Karpas-422 (cell line): ENCODE measurements at regions not wholly inside any gene's neighbourhood (a gene's known extent, or its start where the extent isn't known, plus 50 kb on each side); places are given as distances from the start of the nearest gene placed in this dataset.

Source experiments
- DNase-seq: peaks from one replicate; pipeline ENCODE4 v3.0.0-alpha.2; 2015
- H2AFZ ChIP-seq: fragments of 200-600 bp; sonication (generic); 2 replicates; pipeline ENCODE4 v1.6.1; 2014; ENCODE audit warnings: antibody characterized with exemption, low read length, mixed read lengths
- H3K27ac ChIP-seq: fragments of 200-600 bp; sonication (generic); 2 replicates; pipeline ENCODE4 v1.5.1; 2014; ENCODE audit warnings: mild to moderate bottlenecking, low read length, moderate library complexity
- H3K27me3 ChIP-seq: fragments of 200-600 bp; sonication (generic); 2 replicates; pipeline ENCODE4 v1.6.1; 2014; ENCODE audit warnings: low read length, mixed read lengths
- H3K36me3 ChIP-seq: fragments of 200-600 bp; sonication (generic); 2 replicates; pipeline ENCODE4 v1.6.1; 2014; ENCODE audit warnings: low read length, mixed read lengths; ENCODE audit not compliant: insufficient read depth
- H3K4me1 ChIP-seq: fragments of 200-600 bp; sonication (generic); 2 replicates; pipeline ENCODE4 v1.6.1; 2014; ENCODE audit warnings: mild to moderate bottlenecking, low read length, mixed read lengths
- H3K4me2 ChIP-seq: fragments of 200-600 bp; sonication (generic); 2 replicates; pipeline ENCODE4 v1.6.1; 2014; ENCODE audit warnings: low read length, low read depth, mild to moderate bottlenecking; ENCODE audit not compliant: poor library complexity, severe bottlenecking
- H3K4me3 ChIP-seq: fragments of 200-600 bp; sonication (generic); 2 replicates; pipeline ENCODE4 v1.5.1; 2014; ENCODE audit warnings: mild to moderate bottlenecking, antibody characterized with exemption, low read length, mixed read lengths
- H3K79me2 ChIP-seq: fragments of 200-600 bp; sonication (generic); 2 replicates; pipeline ENCODE4 v1.6.1; 2014; ENCODE audit warnings: mild to moderate bottlenecking, low read length, mixed read lengths
- H3K9ac ChIP-seq: fragments of 200-600 bp; sonication (generic); 2 replicates; pipeline ENCODE4 v1.6.0; 2014; ENCODE audit warnings: low read length
- H3K9me2 ChIP-seq: fragments of 200-600 bp; sonication (generic), shearing (Covaris generic); replicated peaks from 2 replicates; pipeline ENCODE4 v1.6.0; 2014; ENCODE audit warnings: mild to moderate bottlenecking, low read length, moderate library complexity; ENCODE audit not compliant: insufficient read depth
- H3K9me3 ChIP-seq: fragments of 300-700, 200-600 bp; sonication (generic); 2 replicates; pipeline ENCODE4 v1.6.1; 2014; ENCODE audit warnings: low read length, mixed read lengths
- H4K20me1 ChIP-seq: fragments of 200-600 bp; sonication (generic); 2 replicates; pipeline ENCODE4 v1.6.1; 2014; ENCODE audit warnings: mild to moderate bottlenecking, antibody characterized with exemption, low read length, low read depth; ENCODE audit not compliant: insufficient read depth

DNA sequence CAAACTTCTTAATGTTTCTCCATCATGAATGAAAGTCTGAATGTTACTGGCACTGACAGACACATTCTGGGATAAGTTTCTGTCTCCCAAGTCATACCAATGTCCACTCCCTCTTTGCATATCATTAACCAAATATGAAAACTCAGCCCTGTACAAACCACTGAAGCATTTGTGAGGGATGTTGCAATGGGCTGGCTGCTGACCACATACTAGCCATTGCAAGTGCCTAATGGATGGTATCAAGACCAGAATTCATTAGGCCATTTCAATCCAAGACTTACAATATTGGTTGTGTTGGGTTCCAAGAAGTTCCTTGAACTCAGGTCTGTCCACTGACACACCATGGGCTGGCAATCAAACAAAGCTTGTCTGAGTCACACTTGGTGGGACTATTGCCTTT is 73.8 kb downstream of the CBLN2 start:
- Histone ChIP-seq H3K36me3 (no peaks in the 10 kb centered on the region), H3K27ac (no peak overlapping the region), H3K9me3 (peaks cover 51% of the 10 kb centered on the region), H3K4me3 (no peak overlapping the region), H3K27me3 (no peaks in the 10 kb centered on the region), H3K4me1 (no peaks in the 10 kb centered on the region), H3K9ac (no peak overlapping the region), H4K20me1 (no peaks in the 10 kb centered on the region), H3K9me2 (no peaks in the 10 kb centered on the region), H3K4me2 (no peak overlapping the region), H3K79me2 (no peaks in the 10 kb centered on the region), H2AFZ (no peak overlapping the region)
- DNase-seq: no peak

DNA sequence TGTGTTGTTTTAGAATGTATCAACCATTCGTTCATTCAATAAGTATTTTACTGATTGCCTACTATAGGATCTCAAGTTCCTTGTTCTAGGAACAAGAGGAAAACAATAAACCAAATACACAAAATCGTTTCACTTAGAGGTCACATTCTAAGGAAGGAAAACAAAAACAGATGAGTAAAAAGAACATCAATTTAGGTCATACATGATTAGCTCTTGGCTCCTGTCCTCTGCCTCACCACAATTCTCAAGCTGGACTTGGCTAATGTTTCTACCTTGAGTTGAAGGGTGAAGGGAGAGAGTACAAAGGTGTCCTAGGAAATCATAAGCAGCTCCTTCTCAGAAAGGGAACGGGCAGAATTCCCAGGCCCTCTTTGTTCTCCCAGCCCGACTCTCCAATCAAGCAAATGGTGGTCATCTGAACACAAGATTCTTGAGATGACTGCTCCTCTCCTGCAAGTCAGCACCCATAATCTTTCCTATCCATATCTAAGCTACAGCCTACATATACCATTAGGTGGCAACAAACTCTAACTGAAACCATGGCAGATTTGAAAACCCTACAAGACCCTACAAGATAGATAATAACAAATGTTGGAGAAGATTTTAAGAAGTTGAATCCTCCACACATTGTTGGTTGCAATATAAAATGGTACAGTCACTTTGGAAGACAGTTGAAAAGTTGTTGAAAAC is 76.0 kb downstream of the CBLN2 start:
- Histone ChIP-seq H3K4me2 (no peak overlapping the region), H3K9ac (no peak overlapping the region), H3K27me3 (no peaks in the 10 kb centered on the region), H3K79me2 (no peaks in the 10 kb centered on the region), H3K36me3 (no peaks in the 10 kb centered on the region), H3K4me1 (no peaks in the 10 kb centered on the region), H3K4me3 (no peak overlapping the region), H3K27ac (no peak overlapping the region), H3K9me3 (peaks cover 42% of the 10 kb centered on the region), H2AFZ (no peak overlapping the region), H4K20me1 (no peaks in the 10 kb centered on the region), H3K9me2 (no peaks in the 10 kb centered on the region)
- DNase-seq: no peak

DNA sequence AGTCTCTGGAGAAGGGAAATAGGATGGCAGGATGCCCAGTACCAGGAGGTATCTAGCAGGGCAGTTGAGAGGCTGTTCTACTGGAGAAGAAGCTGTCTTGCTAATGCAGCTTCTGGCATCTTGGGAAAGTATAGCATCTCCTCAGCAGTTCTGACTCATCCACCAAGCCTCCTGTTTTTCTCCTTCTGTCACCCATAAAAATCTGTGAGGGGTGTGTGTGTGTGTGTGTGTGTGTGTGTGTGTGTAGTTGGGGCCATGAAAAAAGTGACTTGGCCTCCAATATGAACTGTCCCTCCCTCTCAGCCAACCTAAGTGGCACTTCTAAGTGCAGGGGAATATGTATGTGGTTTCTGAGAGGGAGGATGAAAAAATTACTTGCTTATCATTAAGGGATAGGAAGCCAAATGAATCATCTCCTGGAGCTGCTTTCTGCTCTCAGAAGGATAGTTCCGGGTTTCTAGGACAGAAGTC is 83.9 kb downstream of the CBLN2 start:
- Histone ChIP-seq H3K27me3 (no peaks in the 10 kb centered on the region), H3K4me3 (no peak overlapping the region), H3K4me1 (no peaks in the 10 kb centered on the region), H3K36me3 (no peaks in the 10 kb centered on the region), H3K4me2 (no peak overlapping the region), H3K9ac (no peak overlapping the region), H4K20me1 (no peaks in the 10 kb centered on the region), H3K9me3 (peaks cover 56% of the 10 kb centered on the region), H2AFZ (no peak overlapping the region), H3K79me2 (no peaks in the 10 kb centered on the region), H3K9me2 (no peaks in the 10 kb centered on the region), H3K27ac (no peak overlapping the region)
- DNase-seq: no peak

DNA sequence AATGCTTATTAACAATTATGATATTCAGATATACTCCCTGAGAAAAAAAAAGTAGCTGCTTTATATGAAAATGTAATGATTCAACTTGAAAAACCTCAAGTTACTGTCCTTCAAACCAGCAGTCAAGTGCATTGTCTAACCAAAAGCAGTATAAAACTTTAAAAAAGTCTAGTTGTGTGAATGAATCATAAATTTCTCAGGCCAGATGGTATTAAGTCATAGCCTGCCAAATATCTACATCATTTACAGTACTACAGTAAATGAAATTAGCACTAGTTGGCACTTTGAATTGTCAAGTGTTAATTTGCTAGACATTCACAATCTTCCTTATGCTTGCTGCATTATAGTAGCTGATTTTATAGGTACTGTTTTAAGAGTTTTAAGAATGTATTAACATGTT is 85.9 kb downstream of the CBLN2 start:
- DNase-seq: no peak
- Histone ChIP-seq H3K4me2 (no peak overlapping the region), H3K27ac (no peak overlapping the region), H3K79me2 (no peaks in the 10 kb centered on the region), H3K27me3 (no peaks in the 10 kb centered on the region), H3K9me2 (no peaks in the 10 kb centered on the region), H3K9ac (no peak overlapping the region), H4K20me1 (no peaks in the 10 kb centered on the region), H3K4me3 (no peak overlapping the region), H3K9me3 (peaks cover 67% of the 10 kb centered on the region), H2AFZ (no peak overlapping the region), H3K36me3 (no peaks in the 10 kb centered on the region), H3K4me1 (no peaks in the 10 kb centered on the region)

DNA sequence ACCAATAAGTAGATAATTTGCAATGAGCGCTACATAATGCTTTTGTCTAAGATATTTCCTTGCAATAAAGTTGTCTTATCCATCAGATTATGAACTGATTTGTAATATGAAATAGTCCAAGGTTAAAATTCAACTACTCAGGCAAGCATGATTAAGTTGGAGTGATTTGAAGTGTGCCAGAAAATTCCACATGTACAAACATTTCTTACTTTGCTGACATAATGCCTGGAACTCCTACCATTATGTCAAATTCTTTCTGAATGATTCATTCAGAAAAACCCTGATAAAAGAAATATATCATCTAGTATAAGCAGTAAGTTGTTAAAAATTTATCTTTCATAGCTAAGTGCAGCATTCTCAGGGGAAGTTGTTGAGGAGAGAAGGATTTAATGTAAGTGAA is 87.3 kb downstream of the CBLN2 start:
- Histone ChIP-seq H3K36me3 (no peaks in the 10 kb centered on the region), H3K79me2 (no peaks in the 10 kb centered on the region), H4K20me1 (no peaks in the 10 kb centered on the region), H3K4me2 (no peak overlapping the region), H3K9ac (no peak overlapping the region), H3K27me3 (no peaks in the 10 kb centered on the region), H3K9me2 (no peaks in the 10 kb centered on the region), H3K9me3 (peaks cover 76% of the 10 kb centered on the region), H2AFZ (no peak overlapping the region), H3K4me1 (no peaks in the 10 kb centered on the region), H3K4me3 (no peak overlapping the region), H3K27ac (no peak overlapping the region)
- no peak for DNase-seq

DNA sequence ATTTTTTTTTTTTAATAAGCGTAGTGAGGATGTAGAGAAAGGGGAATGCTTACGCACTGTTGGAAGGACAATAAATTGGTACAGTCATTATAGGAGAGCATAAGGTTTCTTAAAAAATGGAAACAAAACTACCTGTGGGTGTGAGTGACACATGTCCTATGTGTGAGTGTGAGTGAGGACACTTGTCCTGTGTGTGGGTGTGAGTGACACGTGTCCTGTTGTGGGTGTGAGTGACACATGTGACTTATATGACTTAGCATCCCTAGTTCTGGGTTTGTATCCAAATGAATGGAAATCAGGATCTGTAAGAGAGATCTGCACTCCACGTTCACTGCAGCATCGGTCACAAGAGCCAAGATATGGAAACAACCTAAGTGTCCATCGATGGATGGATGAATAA is 91.8 kb downstream of the CBLN2 start:
- Histone ChIP-seq H3K4me3 (no peak overlapping the region), H4K20me1 (no peaks in the 10 kb centered on the region), H3K4me2 (no peak overlapping the region), H2AFZ (no peak overlapping the region), H3K9me2 (no peaks in the 10 kb centered on the region), H3K9me3 (peaks cover 71% of the 10 kb centered on the region), H3K9ac (no peak overlapping the region), H3K4me1 (no peaks in the 10 kb centered on the region), H3K27me3 (no peaks in the 10 kb centered on the region), H3K79me2 (no peaks in the 10 kb centered on the region), H3K27ac (no peak overlapping the region), H3K36me3 (no peaks in the 10 kb centered on the region)
- no peak for DNase-seq

DNA sequence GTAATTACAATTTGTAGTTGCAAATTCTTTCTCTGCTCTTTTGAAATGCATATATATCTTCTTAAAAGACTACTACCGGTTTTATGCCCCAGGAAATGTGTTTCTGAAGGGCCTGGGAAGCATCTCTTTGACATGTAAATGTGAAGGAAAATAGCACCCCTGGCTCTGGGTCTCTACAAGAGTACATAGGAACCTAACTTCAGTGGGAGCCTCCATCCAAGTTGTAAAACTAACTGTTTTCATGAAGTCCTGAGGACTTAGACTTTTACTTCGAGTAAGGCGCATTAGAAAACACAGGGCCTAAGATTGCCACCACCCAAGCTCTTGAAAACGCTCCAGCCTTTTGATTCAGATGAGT is 99.4 kb downstream of the CBLN2 start:
- Histone ChIP-seq H3K9me2 (no peaks in the 10 kb centered on the region), H3K9me3 (peaks cover 61% of the 10 kb centered on the region), H2AFZ (no peak overlapping the region), H3K36me3 (no peaks in the 10 kb centered on the region), H4K20me1 (no peaks in the 10 kb centered on the region), H3K79me2 (no peaks in the 10 kb centered on the region), H3K27ac (no peak overlapping the region), H3K9ac (no peak overlapping the region), H3K4me1 (no peaks in the 10 kb centered on the region), H3K27me3 (no peaks in the 10 kb centered on the region), H3K4me2 (no peak overlapping the region), H3K4me3 (no peak overlapping the region)
- DNase-seq: no peak

DNA sequence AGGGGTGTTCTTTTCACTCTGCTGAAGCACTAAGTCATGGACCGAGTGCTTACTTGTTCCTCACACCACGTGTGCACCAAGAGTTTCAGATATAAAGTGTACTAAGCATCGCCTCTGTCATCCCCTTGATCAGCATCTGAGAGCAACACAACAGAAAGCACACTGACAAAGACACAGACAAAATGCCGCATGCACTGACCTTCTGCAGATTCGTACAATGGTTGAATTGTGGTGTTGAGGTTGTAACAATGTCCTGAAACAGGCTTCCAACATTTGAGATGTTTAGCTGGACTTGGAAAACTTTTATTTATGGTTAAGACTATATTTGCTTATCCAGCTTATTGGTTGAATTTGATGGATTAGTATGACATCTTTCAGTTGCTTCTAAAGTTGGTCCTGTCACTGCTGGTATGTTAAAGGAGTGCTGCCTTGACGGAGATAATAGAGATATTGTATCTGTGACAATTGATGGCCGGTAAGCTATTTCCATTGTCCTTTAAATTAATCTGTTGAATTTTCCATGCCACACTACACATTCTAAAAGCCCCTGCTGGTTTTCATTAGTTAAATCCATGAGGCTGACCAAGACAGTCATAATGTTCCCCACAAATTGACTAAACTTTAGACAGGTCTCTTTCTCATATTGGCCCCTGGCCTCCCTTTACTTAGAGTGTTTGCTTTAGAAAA is 99.9 kb downstream of the CBLN2 start:
- H3K79me2 ChIP-seq: no peaks in the 10 kb centered on the region
- peaks cover 62% of the 10 kb centered on the region for H3K9me3 ChIP-seq
- H3K4me1 ChIP-seq: no peaks in the 10 kb centered on the region
- H3K27me3 ChIP-seq: no peaks in the 10 kb centered on the region
- no peaks in the 10 kb centered on the region for H3K9me2 ChIP-seq
- no peak overlapping the region for H3K4me3 ChIP-seq
- H3K4me2 ChIP-seq: no peak overlapping the region
- H3K36me3 ChIP-seq: no peaks in the 10 kb centered on the region
- H3K27ac ChIP-seq: no peak overlapping the region
- H3K9ac ChIP-seq: no peak overlapping the region
- no peaks in the 10 kb centered on the region for H4K20me1 ChIP-seq
- no peak overlapping the region for H2AFZ ChIP-seq
- no peak for DNase-seq
